ENCODE measurements at regions not wholly inside any gene's neighbourhood (a gene's known extent, or its start where the extent isn't known, plus 50 kb on each side); places are given as distances from the start of the nearest gene placed in this dataset.

- TF ChIP-seq, protein P1, sequence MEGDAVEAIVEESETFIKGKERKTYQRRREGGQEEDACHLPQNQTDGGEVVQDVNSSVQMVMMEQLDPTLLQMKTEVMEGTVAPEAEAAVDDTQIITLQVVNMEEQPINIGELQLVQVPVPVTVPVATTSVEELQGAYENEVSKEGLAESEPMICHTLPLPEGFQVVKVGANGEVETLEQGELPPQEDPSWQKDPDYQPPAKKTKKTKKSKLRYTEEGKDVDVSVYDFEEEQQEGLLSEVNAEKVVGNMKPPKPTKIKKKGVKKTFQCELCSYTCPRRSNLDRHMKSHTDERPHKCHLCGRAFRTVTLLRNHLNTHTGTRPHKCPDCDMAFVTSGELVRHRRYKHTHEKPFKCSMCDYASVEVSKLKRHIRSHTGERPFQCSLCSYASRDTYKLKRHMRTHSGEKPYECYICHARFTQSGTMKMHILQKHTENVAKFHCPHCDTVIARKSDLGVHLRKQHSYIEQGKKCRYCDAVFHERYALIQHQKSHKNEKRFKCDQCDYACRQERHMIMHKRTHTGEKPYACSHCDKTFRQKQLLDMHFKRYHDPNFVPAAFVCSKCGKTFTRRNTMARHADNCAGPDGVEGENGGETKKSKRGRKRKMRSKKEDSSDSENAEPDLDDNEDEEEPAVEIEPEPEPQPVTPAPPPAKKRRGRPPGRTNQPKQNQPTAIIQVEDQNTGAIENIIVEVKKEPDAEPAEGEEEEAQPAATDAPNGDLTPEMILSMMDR (IDR thresholded peaks at IDR 0.05; ENCODE audit: borderline replicate concordance, extremely low read depth, low read length, poor library complexity, severe bottlenecking): no peak
- TF ChIP-seq EZH2 (IDR thresholded peaks at IDR 0.05; ENCODE audit: borderline replicate concordance, low read depth, low read length, severe bottlenecking): no peak
These were observed 58.4 kb upstream of the ASTN2 start for GRCh38 chr9:117473293-117473692.
